ENCODE measurements at regions not wholly inside any gene's neighbourhood (a gene's known extent, or its start where the extent isn't known, plus 50 kb on each side); places are given as distances from the start of the nearest gene placed in this dataset.

- no peaks in the 10 kb centered on the region for H3K4me1 Mint-ChIP-seq
- Histone ChIP-seq H3K4me1 (ENCODE audit: control insufficient read depth in 1 of 2, insufficient read depth in 2 of 2, low read length in 2 of 2) (no peaks in the 10 kb centered on the region), H3K36me3 (replicated peaks in 1 of 2; ENCODE audit: control insufficient read depth in 1 of 2, insufficient read depth in 2 of 2, low read length in 2 of 2) (no peaks in the 10 kb centered on the region), H3K4me2 (replicated peaks; ENCODE audit: extremely low read depth, low read length, poor library complexity, severe bottlenecking) (no peak overlapping the region), H4K20me1 (ENCODE audit: insufficient read depth, low read length) (no peaks in the 10 kb centered on the region), H3K9me3 (replicated peaks in 1 of 2; ENCODE audit: control insufficient read depth in 1 of 2, insufficient read depth in 1 of 2, low read length in 2 of 2) (no peaks in the 10 kb centered on the region), H3K4me3 (replicated peaks in 1 of 3; ENCODE audit: low read depth in 2 of 3, low read length in 3 of 3) (no peak overlapping the region), H2AFZ (ENCODE audit: insufficient read depth, low read depth, low read length, poor library complexity, severe bottlenecking) (no peak overlapping the region), H3K79me2 (ENCODE audit: insufficient read depth, low read length) (no peaks in the 10 kb centered on the region), H3K27ac (ENCODE audit: low read depth in 1 of 2, low read length in 2 of 2) (no peak overlapping the region), H3K27me3 (ENCODE audit: control insufficient read depth in 2 of 2, insufficient read depth in 2 of 2, low read length in 2 of 2) (no peaks in the 10 kb centered on the region), H3K9ac (ENCODE audit: insufficient read depth, low read length, poor library complexity, severe bottlenecking) (no peak overlapping the region)
- no peak overlapping the region for H3K4me3 Mint-ChIP-seq
- no peak for DNase-seq
- no CpG with 5 or more reads among the region's 2 CpGs for WGBS (ENCODE audit: insufficient coverage)
- intact Hi-C loops (cut with micrococcal nuclease), result no loop called here
- TF ChIP-seq, protein P1, sequence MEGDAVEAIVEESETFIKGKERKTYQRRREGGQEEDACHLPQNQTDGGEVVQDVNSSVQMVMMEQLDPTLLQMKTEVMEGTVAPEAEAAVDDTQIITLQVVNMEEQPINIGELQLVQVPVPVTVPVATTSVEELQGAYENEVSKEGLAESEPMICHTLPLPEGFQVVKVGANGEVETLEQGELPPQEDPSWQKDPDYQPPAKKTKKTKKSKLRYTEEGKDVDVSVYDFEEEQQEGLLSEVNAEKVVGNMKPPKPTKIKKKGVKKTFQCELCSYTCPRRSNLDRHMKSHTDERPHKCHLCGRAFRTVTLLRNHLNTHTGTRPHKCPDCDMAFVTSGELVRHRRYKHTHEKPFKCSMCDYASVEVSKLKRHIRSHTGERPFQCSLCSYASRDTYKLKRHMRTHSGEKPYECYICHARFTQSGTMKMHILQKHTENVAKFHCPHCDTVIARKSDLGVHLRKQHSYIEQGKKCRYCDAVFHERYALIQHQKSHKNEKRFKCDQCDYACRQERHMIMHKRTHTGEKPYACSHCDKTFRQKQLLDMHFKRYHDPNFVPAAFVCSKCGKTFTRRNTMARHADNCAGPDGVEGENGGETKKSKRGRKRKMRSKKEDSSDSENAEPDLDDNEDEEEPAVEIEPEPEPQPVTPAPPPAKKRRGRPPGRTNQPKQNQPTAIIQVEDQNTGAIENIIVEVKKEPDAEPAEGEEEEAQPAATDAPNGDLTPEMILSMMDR (IDR thresholded peaks at IDR 0.05), result no peak
- no peaks in the 10 kb centered on the region for H3K36me3 Mint-ChIP-seq
- no peaks in the 10 kb centered on the region for H3K27me3 Mint-ChIP-seq (ENCODE audit: low read depth in 3 of 3)
- no peak overlapping the region for H3K27ac Mint-ChIP-seq
- H3K9me3 Mint-ChIP-seq, result no peaks in the 10 kb centered on the region
Observed at GRCh38 chr4:32455231-32455630, 1735.1 kb downstream of the PCDH7 start.

GRCh38 chr4:32460972-32461371, 1740.8 kb downstream of the PCDH7 start:
- Histone ChIP-seq H3K79me2 (ENCODE audit: insufficient read depth, low read length) (no peaks in the 10 kb centered on the region), H3K27me3 (ENCODE audit: control insufficient read depth in 2 of 2, insufficient read depth in 2 of 2, low read length in 2 of 2) (no peaks in the 10 kb centered on the region), H3K9ac (ENCODE audit: insufficient read depth, low read length, poor library complexity, severe bottlenecking) (no peak overlapping the region), H2AFZ (ENCODE audit: insufficient read depth, low read depth, low read length, poor library complexity, severe bottlenecking) (no peak overlapping the region), H3K36me3 (replicated peaks in 1 of 2; ENCODE audit: control insufficient read depth in 1 of 2, insufficient read depth in 2 of 2, low read length in 2 of 2) (no peaks in the 10 kb centered on the region), H3K4me1 (ENCODE audit: control insufficient read depth in 1 of 2, insufficient read depth in 2 of 2, low read length in 2 of 2) (no peaks in the 10 kb centered on the region), H3K4me2 (replicated peaks; ENCODE audit: extremely low read depth, low read length, poor library complexity, severe bottlenecking) (no peak overlapping the region), H3K4me3 (replicated peaks in 1 of 3; ENCODE audit: low read depth in 2 of 3, low read length in 3 of 3) (no peak overlapping the region), H4K20me1 (ENCODE audit: insufficient read depth, low read length) (no peaks in the 10 kb centered on the region), H3K27ac (ENCODE audit: low read depth in 1 of 2, low read length in 2 of 2) (no peak overlapping the region), H3K9me3 (replicated peaks in 1 of 2; ENCODE audit: control insufficient read depth in 1 of 2, insufficient read depth in 1 of 2, low read length in 2 of 2) (no peaks in the 10 kb centered on the region)
- DNase-seq, result no peak
- WGBS (ENCODE audit: insufficient coverage), result no CpG with 5 or more reads among the region's 1 CpG
- Mint-ChIP-seq H3K4me3 (no peak overlapping the region), H3K27me3 (ENCODE audit: low read depth in 3 of 3) (peaks cover 0 to 1% (median 0%) of the 10 kb centered on the region in 3 donors), H3K27ac (no peak overlapping the region), H3K36me3 (no peaks in the 10 kb centered on the region), H3K9me3 (no peaks in the 10 kb centered on the region), H3K4me1 (no peaks in the 10 kb centered on the region)
- intact Hi-C loops (cut with micrococcal nuclease), result no loop called here
- TF ChIP-seq, protein P1 (IDR thresholded peaks at IDR 0.05), result no peak
